T-helper 1 cell treated with Interleukin-12 subunit alpha and Interleukin-12 subunit beta and Interleukin-4 antibody, amounts not matched to agents 30 ng/mL and 1 ng/mL, for 36 hours (primary cell): ENCODE measurements at regions not wholly inside any gene's neighbourhood (a gene's known extent, or its start where the extent isn't known, plus 50 kb on each side); places are given as distances from the start of the nearest gene placed in this dataset.

Experiments used
- intact Hi-C: fragments of 100-400 bp; cut with micrococcal nuclease; formaldehyde crosslinking; loops from one replicate; pipeline ENCODE4 v1.15.1; 2024

DNA sequence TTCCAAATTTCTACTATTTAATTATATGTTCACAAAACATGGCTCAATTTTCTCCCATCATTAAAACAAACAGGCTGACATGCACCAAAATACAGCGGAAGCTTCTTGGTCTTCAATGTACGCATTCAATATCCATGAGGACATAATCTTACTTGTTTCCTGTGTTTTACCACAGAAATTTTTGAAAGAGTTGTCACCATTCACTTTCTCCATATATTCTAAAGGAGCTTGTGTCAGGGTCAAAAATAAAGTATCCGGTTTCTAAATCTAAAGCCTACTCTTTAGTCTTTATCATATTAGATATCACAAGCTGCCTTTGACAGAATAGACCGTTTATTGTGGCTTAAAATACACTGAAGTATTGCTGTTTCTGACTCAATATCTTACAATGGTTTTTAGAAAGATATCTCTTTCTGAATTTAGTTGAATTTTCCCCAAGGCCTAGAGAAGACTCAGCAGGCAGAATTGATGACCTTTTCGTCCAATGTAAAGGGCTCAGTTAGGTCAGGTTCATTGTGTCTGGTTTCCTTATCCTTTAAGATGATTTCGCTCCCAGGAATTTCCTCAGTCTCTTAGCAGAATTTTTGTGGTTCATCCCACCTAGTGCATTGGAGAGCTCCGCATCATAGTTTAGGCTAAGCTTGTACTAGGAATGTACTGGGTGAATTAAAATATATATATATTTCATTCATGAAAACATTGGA lies 717.2 kb downstream of the NCAM2 start:
- intact Hi-C loops = no loop called here

DNA sequence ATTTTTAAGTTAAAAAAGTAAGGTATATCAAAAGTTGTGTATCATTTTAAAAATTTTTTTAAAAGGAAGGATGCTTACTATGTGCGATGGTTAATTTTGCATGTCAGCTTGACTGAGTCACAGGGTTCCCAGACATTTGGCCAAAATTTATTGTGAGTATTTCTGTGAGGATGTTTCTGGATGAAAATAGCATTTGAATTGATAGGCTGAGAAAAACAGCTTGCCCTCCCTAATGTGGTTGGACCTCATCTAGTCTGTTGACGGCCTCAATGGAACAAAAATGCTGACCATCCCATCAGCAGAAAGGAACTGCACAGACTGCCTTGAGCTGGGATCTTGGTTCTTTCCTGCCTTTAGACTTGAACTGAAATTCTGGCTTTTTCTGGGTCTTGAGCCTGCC lies 724.5 kb downstream of the NCAM2 start:
- intact Hi-C loops = no loop called here

DNA sequence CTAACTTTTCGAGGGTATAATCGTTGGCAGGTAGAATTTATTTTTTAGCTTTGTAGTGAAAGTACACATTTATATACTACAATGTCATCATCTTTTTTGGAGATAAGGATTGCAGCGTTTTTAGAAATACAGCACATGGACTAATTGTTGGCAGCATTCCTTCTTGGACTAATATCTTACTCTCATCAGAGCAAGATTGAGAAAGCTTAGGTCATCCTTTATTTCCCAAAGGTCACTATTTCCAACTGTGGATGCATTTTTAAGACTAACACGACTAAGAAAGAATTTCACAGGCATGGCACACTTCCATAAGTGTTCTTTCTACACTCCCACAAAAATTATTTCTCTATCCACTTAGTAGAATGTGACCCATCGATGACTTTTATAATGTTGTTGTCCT lies 732.3 kb downstream of the NCAM2 start:
- intact Hi-C loops = no loop called here

DNA sequence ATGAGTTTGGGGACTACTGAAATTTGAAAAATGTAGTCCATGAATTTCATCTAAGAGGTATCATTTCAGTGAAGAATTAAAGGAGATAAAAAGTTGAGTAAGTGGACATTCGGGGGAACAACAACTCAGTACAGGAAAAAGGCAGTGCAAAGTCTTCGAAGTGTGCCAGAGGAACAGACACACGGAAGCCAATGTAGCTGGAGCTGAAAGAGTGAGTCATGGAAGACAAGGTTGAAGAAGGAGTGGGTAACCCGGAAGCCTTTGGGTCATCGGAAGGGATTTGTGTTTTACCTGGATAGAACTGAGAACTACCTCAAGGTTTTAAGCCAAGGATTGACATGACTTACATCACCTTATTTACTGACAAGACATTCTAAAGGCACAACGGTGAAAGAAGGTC lies 733.4 kb downstream of the NCAM2 start:
- intact Hi-C loops = no loop called here

DNA sequence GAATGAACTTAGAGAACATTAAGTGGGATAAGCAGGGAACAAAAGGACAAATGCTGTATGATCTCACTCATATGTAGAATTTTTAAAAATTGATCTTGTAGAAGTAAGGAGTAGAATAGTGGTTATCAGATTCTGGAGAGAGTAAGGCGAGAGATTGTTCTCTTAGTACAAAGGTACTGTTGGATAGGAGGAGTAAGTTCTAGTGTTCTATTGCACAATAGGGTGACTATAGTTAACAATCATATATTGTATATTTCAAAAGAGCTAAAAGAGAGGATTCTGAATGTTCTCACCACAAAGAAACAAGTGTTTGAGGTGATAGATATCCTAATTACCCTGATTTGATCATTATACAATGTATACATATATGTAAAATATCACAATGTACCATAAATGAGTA lies 735.9 kb downstream of the NCAM2 start:
- intact Hi-C loops = no loop called here

DNA sequence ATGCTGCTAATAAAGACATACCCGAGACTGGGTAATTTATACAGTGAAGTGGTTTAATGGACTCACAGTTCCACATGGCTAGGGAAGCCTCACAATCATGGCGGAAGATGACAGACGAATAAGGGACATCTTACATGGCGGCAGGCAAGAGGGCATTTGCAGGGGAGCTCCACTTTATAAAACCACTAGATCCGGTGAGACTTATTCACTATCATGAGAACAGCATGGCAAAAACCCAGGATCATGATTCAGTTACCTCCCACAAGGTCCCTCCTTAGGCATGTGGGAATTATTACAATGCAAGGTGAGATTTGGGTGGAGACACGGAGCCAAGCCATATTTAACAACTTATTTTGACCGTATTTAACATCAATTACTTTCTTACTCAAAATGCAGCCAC lies 739.0 kb downstream of the NCAM2 start:
- intact Hi-C loops = no loop called here

DNA sequence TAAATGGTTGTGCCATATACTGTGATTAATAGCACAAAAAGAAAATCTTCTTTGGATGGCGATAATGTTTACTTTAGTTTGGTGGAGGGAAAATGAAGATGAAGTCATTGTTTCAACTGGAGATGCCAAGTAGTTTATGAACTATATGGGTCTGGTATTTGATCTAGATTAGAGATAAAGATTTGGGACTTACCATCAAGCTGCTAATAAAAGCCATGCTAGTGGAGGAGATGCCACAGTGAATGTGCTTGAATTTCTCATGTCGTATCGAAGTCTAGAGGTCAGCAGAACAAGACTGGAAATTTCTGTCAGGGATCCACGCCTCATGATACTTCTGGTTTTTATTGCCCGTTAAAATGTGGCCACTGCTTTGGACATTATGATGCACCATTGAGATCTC lies 742.0 kb downstream of the NCAM2 start:
- intact Hi-C loops = no loop called here

DNA sequence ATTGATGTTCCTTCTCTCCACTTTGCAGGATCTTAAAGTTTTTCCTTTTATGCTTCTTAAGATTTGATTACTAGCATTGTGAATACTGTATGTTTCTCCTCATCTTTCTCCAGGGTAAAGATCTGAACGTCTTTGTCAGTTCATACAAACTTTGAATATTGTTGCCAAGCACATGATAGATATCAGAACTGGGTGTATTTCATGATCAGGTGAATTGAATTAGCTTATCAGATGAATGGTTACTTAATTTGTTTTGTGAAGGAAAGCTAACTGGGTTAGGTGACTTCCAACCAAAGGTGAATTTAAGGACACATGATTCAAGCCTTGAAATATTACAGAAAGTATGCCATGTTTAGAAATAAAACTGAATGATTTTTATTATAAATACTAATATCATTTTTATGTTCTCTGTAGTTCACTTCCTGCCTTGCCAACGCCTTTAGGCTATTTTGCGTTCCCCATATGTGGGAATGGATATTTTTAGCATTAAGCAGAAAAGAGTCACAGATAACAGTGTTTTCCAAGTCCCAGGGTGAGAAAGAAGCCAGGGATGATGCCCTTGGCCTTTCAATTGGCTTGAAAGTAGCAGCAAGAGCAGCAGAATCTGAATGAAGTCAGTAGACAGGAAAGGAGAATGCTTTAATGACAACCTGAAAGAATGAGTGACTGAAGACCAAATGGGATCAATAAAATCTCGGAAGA lies 752.1 kb downstream of the NCAM2 start:
- intact Hi-C loops = no loop called here

DNA sequence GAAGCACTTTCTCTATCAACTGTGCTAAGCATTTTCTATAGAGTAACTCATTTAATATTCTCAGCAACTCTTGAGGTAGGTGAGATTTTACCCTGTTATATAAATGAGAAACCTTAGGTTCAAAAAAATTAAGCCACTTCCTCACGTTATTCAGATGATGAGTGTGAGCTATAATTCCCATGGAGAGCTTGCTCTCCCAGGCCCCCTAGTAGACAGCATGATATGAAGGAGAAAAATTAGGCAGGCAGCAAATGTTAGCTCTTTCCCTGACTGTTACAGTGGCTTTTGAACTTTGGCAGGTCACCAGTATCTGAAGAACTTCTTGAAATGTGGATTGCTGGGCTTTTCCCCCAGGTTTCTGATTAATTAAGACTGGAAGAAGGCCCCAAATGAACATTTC lies 753.1 kb downstream of the NCAM2 start:
- intact Hi-C loops = no loop called here

DNA sequence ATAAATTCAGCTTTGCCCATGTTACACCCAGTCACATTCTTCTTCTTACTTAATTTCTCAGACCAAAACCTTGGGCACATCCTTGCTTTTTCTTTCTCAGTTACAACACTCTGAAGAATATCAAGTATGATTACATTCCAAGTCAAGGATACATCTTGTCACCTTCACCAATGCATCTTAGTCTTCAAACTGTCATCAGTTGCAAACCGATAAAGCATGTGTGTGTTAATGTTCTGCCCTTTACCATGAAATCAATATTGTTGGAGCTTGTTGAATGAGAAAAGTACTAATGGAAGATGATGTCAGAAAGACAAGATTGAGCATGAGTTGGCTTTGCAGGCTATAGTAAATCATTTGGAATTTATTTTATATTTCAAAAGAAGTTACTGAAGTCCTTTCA lies 764.6 kb downstream of the NCAM2 start:
- intact Hi-C loops = no loop called here

DNA sequence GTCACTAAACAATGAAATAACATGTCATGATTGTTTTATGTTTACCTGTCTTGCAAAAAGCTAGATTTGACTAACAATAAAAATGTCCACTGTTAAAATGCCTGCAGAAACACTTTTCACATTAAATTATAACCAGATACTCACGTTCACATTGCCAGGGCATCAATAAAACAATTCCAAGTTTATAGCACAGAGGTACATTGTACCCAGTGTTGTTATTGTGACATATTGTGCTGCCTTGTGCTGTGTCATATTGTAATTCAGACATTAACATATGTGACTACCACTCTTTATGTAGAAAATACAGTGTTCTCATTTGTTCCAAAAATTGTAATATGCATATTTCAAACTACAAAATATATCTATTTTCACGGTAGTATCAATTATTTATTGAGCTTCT lies 766.1 kb downstream of the NCAM2 start:
- intact Hi-C loops = no loop called here

DNA sequence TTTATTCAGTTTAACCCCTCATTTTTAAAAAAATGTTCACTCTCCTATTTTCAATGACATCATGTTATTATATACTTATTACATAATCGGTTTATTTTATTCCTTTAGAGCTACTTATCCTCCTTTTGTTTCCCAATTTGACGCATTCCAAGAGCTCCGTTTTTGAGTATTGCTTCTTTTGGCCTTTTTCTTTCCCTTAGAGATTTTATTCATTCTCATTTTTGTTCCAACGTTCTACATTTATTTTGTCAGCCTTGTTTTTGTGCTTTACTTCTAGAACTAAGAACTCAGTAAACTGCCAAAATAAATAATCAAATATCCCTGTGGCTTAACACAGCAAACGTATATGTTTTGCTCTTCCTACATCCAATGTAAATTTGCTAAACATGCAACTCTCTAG lies 769.1 kb downstream of the NCAM2 start:
- intact Hi-C loops = no loop called here

DNA sequence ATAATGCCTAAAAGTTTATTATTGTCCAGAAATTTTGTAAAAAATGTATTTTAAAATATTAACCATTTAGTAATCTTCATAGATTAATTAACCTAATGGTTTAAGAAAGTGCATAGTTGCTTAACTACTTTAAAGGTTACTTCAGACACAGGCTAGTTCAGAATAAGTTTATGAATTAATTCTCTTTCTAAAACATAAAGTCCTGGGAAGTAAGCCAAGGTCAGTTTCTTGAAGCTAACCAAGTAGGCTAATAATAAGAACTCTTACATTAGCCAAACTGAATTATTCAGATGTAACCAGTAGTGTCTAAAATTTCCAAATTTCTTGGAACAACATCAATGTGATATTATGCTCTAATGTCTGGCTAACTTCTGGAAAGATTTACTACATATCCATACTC lies 790.4 kb downstream of the NCAM2 start:
- intact Hi-C loops = no loop called here

DNA sequence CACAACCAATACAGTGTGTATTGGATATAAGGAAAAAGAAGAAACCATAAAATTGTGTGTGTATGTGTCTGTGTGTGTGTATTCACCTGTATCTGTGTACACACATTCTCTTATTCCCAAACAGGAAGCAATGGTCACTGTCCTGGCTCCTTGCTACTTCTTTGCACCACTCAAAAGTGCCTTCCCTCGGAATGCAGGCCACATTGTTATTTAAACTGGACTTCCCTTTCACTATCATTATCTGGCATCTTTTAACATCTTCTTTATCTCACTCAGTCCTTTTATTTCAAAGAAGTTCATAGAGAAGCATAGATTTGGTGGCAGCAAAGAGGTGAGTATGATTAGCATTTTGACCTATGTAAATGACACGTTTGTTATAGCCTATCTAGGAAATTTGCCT lies 803.7 kb downstream of the NCAM2 start:
- intact Hi-C loops = no loop called here

DNA sequence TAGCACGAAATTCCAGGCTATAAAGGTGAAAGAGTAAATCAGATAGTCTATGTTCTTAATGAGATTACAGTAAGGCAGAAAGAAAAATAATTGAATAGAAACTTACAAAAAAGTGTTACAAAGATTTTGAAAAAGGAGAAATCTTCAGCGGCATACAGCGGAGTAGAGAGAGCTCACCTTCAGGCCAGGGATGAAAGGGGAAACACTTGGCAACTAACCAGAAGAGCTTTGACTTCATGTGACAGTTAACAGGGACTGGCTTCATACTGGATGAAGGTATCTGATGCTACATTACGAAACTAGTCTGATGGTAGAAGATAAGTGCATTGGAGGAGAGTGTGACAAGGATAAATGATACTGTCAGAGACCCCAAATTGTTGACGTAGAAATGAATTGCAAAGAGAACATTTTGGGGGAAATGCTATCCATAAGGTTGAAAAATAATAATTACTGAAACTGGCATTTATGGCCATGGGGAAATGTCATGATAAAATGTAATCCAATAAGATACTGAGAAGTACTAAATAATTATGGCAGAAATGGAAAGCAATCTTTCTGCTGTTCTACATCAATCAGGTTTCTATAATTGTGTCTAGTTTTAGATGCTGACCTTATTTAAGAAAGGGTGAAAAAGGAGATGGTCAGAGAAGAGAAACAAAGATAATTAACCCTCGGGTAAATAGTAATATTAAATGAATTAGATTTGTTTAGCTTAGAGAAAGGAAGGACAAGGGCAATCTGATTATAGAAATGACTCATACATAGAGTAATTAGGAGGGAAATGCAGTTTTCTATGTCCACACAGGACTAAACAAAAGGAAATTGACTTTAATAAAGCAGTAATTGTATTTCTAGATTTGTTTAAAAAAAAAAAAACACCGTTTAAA lies 808.7 kb downstream of the NCAM2 start:
- intact Hi-C loops = no loop called here

DNA sequence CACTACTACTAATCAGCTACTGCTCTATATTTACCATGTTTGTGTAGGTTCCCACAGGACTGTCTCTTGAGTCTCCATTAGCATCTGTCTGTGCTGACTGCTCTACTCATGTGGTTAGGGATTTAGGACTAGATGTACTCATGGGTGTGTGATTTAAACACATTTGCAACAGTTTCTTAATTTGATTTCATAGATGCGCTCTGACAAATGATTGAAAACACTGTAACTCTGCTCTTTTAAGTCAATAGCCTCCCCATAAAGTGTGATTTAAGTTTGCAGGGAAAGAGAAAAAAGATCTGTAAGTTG lies 809.3 kb downstream of the NCAM2 start:
- intact Hi-C loops = no loop called here

DNA sequence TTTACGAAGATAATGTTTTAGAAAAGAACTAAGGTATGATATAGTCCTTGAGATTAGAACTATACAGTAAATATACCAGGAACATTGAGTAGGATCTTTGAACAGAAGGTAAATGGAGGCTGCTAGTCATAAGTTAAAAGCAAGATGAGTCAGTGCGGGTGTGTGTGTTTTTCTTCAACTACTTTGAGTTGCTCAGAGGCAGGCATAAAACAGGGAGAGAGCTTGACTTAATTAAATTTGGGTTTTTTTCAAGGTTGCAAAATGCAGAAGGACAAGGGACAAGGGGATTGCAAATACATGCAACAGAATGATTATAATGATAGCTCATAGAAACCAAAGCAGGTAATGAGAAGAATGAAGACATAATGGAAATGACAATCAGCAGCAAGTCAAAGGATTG lies 815.1 kb downstream of the NCAM2 start:
- intact Hi-C loops = no loop called here

DNA sequence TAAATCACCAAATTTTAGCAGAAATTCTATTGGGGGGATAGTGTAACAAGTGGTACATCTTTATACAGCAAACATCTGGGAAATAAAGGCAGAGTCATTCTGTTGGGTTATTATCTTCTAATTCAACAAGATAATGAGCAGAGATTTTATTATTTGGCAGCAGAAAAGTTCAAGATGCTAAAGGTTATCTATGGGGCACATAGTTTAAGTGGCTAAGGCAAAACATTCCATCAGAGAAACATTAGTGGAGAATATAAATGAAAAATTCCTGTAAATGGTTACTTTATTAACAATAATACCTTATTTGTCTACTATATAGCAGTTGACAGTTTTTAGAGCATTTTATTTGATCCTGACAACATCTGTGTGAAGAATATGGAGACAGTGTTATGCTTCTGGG lies 815.7 kb downstream of the NCAM2 start:
- intact Hi-C loops = no loop called here

DNA sequence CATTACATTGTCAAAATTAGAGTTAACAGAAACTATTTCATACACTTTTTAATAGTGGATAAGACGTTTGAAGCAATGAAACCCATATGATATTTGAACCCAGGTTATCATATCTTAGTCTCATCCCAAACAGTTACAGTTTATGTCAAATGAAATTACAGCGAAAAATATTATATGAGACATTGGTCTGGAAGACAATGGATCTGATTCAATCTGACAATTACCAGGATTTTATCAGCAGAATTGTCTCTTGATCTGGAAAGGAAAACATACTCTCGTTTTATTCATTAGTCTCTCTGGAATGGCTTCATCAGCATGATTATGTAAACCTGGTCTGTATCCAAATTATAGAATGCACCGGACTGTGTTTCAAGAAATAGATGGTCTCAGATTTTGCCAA lies 818.6 kb downstream of the NCAM2 start:
- intact Hi-C loops = no loop called here

DNA sequence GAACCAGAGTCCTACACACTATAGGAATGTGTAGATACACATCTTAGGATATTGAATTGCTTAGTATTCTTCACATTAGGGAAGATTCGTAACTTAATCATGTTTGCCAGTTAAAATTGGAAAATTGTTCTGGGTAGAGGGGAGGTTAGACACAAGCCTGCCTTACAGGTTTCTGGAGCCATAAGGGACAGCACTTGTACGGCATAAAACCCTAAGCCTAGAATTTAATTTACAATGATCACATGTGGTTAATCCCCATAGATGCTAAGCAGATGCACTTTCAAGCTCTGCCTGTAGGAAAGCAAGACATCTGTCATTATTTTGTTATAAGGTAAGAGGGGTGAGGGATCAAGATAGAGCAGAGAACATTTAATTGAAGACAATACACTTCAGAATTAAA lies 820.7 kb downstream of the NCAM2 start:
- intact Hi-C loops = no loop called here

DNA sequence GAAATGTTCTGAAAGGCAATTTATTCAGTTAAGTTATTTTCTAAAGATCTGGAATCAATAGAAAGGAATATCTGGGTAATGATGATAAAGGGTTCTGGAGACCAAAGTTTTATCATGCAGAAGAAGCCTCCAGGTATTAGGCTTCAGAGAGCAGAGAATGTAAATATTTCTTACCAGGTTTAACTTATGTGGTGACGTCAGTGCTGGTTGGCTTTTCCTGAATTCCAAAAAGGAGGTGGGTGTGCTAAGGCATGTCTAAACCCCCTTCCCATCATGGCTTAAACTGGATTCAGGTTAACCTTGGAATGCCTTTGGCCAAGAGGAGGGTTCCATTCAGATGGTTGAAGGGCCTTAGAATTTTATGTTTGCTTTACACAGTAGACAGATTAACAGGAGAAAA lies 829.9 kb downstream of the NCAM2 start:
- intact Hi-C loops = no loop called here

DNA sequence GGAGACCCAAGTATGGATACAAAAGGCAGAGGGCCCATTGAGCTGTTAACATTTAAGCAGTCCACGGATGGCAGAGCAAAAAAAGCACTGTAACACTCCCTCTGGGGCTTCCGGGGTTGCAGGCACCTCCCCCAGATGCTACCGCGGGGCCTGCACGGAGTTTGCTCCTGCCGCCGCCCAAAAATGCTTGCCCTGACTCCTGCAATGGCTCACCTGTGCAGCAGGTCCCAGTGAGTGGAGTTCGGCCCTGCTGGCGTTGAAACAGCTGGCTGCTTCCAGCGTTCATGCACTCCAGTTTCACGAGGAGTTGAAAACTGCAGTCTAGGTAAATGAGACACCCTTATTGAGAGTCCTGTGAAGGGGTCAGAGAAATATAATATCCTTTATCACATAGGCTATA lies 832.8 kb downstream of the NCAM2 start:
- intact Hi-C loops = no loop called here

DNA sequence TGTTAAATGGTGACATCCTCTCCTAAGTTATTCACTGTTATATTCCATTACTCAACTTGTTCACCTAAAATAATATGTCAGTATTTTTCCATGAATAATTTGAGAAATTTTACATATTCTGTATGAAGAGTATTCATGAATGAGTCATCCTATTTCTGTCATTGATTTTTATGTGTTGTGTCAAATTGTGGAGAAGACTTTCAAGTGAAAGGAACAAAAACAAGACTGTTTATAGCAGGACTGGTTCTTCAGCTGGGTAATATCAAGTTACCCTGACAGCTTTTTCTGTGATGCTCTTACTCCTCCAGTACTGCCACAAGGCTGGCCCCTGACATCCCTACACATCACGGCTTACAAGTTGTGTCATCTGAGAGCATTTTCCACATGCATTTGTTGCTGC lies 847.7 kb downstream of the NCAM2 start:
- intact Hi-C loops = no loop called here
